Colonic mucosa (tissue), 4 donors: ENCODE measurements at regions not wholly inside any gene's neighbourhood (a gene's known extent, or its start where the extent isn't known, plus 50 kb on each side); places are given as distances from the start of the nearest gene placed in this dataset.

Source experiments
- DNase-seq: peaks from one replicate; pipeline ENCODE4 v3.0.0-alpha.2; 2020
- H3K27ac ChIP-seq: fragments of 200-600 bp; one replicate; pipeline ENCODE4 v1.8.0; 2021
- H3K27me3 ChIP-seq: fragments of 200-600 bp; one replicate; pipeline ENCODE4 v1.8.0; 2021
- H3K36me3 ChIP-seq: fragments of 200-600 bp; one replicate; pipeline ENCODE4 v1.8.0; 2021
- H3K4me1 ChIP-seq: fragments of 200-600 bp; one replicate; pipeline ENCODE4 v1.8.0; 2021; ENCODE audit warnings: mild to moderate bottlenecking
- H3K4me3 ChIP-seq: fragments of 200-600 bp; one replicate; pipeline ENCODE4 v1.8.0; 2021
- H3K9ac ChIP-seq, 2 donors: one replicate each; pipeline ENCODE4 v1.7.0; 2013; ENCODE audit warnings: control low read depth in 2 of 2, low read depth in 2 of 2, low read length in 2 of 2
- H3K9me3 ChIP-seq: fragments of 200-600 bp; one replicate; pipeline ENCODE4 v1.8.0; 2021
- CTCF ChIP-seq: fragments of 200-600 bp; IDR thresholded peaks from one replicate; pipeline ENCODE4 v1.8.0; 2022; ENCODE audit warnings: antibody characterized with exemption, mild to moderate bottlenecking
- intact Hi-C: fragments of 100-400 bp; cut with DNase I; formaldehyde crosslinking; loops from one replicate; pipeline ENCODE4 v1.14.1; 2022
- donor health status: healthy.
- donor health status: DM: no; HTN: no; CAD: no.
- donor health status: DM: no; HTN: no; CAD: no.

- H3K27ac ChIP-seq = no peak overlapping the region
- no peak overlapping the region for H3K9ac ChIP-seq
- H3K9me3 ChIP-seq = no peaks in the 10 kb centered on the region
- H3K4me3 ChIP-seq = no peak overlapping the region
- intact Hi-C loops = no loop called here
- no peaks in the 10 kb centered on the region for H3K4me1 ChIP-seq
- no peak for DNase-seq
- H3K27me3 ChIP-seq = no peaks in the 10 kb centered on the region
- H3K36me3 ChIP-seq = no peaks in the 10 kb centered on the region
- no peak for TF ChIP-seq CTCF
Observed at GRCh38 chr12:111045941-111046340, 125.6 kb upstream of the MYL2 start.

DNA sequence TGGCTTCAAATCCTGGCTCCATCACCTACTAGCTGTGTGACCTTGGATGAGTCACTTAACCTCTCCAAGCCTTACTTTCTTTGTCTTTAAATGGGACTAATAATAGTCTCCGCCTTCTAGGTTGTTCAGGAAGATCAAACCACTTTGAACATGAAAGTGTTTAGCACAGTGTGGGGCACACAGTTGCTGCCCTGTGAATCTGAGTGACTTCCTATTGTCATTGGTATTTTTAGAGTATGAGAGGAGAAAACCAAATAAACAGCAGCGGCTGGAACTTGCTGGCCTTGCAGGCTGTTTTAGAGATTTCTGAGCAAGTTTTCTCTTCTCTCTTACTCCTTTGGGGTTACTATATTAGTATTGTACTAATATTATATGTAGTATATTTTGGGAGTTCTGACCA, 120.7 kb upstream of the MYL2 start:
- no peak overlapping the region for H3K4me3 ChIP-seq
- intact Hi-C loops = no loop called here
- H3K4me1 ChIP-seq = no peaks in the 10 kb centered on the region
- H3K9me3 ChIP-seq = no peaks in the 10 kb centered on the region
- H3K27me3 ChIP-seq = peaks cover 3% of the 10 kb centered on the region
- DNase-seq = no peak
- H3K9ac ChIP-seq = no peak overlapping the region
- no peak for TF ChIP-seq CTCF
- H3K36me3 ChIP-seq = no peaks in the 10 kb centered on the region
- H3K27ac ChIP-seq = no peak overlapping the region

DNA sequence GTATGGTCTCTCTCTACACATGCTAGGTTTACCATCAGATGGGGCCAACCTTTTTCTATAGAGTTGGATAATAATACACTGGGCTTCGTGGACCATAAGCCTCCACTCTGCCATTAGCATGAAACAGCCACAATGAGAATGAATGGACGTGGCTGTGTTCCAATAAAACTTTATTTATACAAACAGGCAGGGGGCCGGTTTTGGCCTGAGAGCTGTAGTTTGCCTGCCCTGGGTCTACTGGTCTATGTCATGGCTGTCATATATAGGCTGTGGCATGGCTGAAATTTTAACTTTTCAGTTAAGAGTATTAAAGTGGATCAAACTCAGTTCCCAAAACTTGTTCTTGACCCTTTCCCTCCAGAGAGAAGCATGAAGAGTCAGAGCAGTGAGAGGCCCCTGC, 120.3 kb upstream of the MYL2 start:
- H3K9me3 ChIP-seq = no peaks in the 10 kb centered on the region
- intact Hi-C loops = no loop called here
- no peak for TF ChIP-seq CTCF
- H3K9ac ChIP-seq = no peak overlapping the region
- H3K27ac ChIP-seq = no peak overlapping the region
- H3K27me3 ChIP-seq = peaks cover 7% of the 10 kb centered on the region
- no peaks in the 10 kb centered on the region for H3K4me1 ChIP-seq
- DNase-seq = no peak
- H3K36me3 ChIP-seq = no peaks in the 10 kb centered on the region
- no peak overlapping the region for H3K4me3 ChIP-seq

GRCh38 chr12:111038941-111039340, 118.6 kb upstream of the MYL2 start:
- H3K9me3 ChIP-seq = no peaks in the 10 kb centered on the region
- DNase-seq = no peak
- H3K9ac ChIP-seq = no peak overlapping the region
- H3K27ac ChIP-seq = no peak overlapping the region
- TF ChIP-seq CTCF = no peak
- intact Hi-C loops = no loop called here
- H3K4me1 ChIP-seq = no peaks in the 10 kb centered on the region
- H3K27me3 ChIP-seq = peaks cover 18% of the 10 kb centered on the region
- no peaks in the 10 kb centered on the region for H3K36me3 ChIP-seq
- no peak overlapping the region for H3K4me3 ChIP-seq

DNA sequence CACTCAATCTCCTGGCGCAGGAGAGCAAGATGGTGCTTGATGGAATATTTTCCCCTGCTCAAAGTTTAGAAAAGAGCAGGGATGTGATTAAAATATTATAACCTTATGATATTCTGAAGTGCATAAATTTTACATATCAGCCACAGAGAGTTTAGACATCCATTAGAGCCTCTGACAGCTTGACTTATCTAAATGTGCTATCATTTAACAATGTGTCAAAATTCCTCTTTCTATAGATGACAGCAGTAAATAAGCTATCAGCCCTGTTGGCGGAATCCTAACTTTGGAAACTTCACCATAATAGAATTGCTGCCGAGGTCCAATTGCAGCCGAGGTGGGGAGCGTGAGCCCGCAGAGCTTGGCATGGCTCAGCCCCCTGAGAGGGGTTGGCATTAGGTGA, 117.7 kb upstream of the MYL2 start:
- no peak for DNase-seq

More for the DNA sequence above, 117.7 kb upstream of the MYL2 start:
- Histone ChIP-seq H3K9me3 (no peaks in the 10 kb centered on the region), H3K27ac (no peak overlapping the region), H3K9ac (no peak overlapping the region), H3K36me3 (no peaks in the 10 kb centered on the region), H3K4me1 (no peaks in the 10 kb centered on the region), H3K4me3 (no peak overlapping the region), H3K27me3 (peaks cover 24% of the 10 kb centered on the region)
- intact Hi-C loops = no loop called here
- TF ChIP-seq CTCF = no peak
